ENCODE measurements at regions not wholly inside any gene's neighbourhood (a gene's known extent, or its start where the extent isn't known, plus 50 kb on each side); places are given as distances from the start of the nearest gene placed in this dataset.

- Mint-ChIP-seq H3K4me3 (no peak overlapping the region), H3K9me3 (peaks cover 0 to 2% of the 10 kb centered on the region in 2 donors), H3K4me1 (no peaks in the 10 kb centered on the region), H3K27ac (no peak overlapping the region), H3K36me3 (no peaks in the 10 kb centered on the region), H3K27me3 (peaks cover 13 to 19% of the 10 kb centered on the region in 2 donors)
- ATAC-seq (replicated peaks): no peak
- no peak for DNase-seq
These were observed 366.2 kb downstream of the HRH4 start for GRCh38 chr18:24826605-24827004.

GRCh38 chr18:24827501-24827900, 367.1 kb downstream of the HRH4 start:
- DNase-seq: no peak

GRCh38 chr18:24831081-24831480, 370.6 kb downstream of the HRH4 start:
- H3K27me3 Mint-ChIP-seq: peaks cover 20 to 38% of the 10 kb centered on the region in 2 donors
- no peak overlapping the region for H3K27ac Mint-ChIP-seq
- H3K36me3 Mint-ChIP-seq: no peaks in the 10 kb centered on the region
- H3K4me1 Mint-ChIP-seq: no peaks in the 10 kb centered on the region
- H3K9me3 Mint-ChIP-seq: no peaks in the 10 kb centered on the region
- H3K4me3 Mint-ChIP-seq: no peak overlapping the region
- DNase-seq (no peak), ATAC-seq (replicated peaks) (no peak)

More at GRCh38 chr18:24827501-24827900, 367.1 kb downstream of the HRH4 start:
- Mint-ChIP-seq H3K27me3 (peaks cover 16 to 22% of the 10 kb centered on the region in 2 donors), H3K36me3 (no peaks in the 10 kb centered on the region), H3K4me1 (no peaks in the 10 kb centered on the region), H3K9me3 (no peaks in the 10 kb centered on the region), H3K4me3 (no peak overlapping the region), H3K27ac (no peak overlapping the region)
- ATAC-seq (replicated peaks): no peak

DNA sequence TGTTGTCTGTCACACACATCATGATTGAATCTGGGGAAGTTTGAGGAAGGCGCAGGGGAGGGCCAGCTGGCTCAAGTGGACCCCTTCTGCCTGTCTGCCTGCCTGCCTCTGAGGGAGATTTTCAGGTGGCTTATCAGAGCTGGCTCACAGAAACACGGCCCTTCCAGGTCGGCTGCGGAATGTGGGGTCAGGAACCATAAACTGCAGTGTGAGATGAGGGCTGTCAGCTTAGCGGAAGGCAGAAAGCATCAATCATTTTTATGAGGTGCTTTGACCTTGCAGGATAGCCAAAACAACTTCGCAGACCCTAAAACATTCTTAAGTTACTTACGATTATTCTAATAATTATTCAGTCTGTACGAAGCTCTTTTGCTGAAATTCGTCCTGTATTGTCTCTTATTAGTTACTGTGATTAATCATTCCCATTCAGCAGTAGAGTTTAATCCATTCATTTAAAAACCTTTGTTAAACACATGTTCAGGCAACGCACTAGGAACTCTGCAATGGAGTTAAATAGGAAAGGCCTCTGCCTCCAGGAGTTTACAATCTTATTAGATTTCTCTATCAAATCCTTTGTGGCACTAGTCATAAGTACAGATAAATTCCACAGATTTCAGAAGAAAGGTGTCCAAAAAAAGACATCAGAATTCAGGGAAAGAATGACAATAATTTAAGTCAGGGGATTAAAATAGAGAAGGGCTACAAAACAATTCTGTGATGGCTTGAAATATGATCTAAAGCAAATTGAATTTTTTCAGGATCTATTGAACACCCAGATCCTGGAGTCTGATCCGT, 371.6 kb downstream of the HRH4 start:
- no peaks in the 10 kb centered on the region for H3K9me3 Mint-ChIP-seq
- H3K36me3 Mint-ChIP-seq: no peaks in the 10 kb centered on the region
- no peak for ATAC-seq (replicated peaks)
- H3K4me3 Mint-ChIP-seq: no peak overlapping the region
- no peak overlapping the region for H3K27ac Mint-ChIP-seq
- H3K27me3 Mint-ChIP-seq: peaks cover 15 to 32% of the 10 kb centered on the region in 2 donors
- DNase-seq: no peak
- no peaks in the 10 kb centered on the region for H3K4me1 Mint-ChIP-seq

DNA sequence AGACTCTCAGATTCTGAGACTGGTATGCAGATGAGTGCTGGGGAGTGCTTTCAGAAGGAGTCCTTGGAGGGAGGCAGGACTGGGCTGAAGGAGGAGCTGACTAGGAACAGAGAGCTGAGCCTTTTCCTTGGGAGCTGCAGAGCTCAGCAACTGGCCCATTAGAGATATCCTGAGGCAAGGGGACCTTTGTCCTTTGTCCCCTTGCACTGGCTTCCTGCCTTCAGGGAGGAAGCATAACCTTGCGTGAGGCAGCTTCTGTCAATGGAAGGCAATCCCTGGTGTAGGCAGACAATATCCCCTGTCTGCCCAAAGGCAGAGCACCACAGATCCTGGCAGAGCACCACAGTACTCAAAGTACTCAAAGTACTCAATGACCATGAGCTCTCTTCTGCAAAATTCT, 375.3 kb downstream of the HRH4 start:
- no peak for DNase-seq
- peaks cover 10 to 22% of the 10 kb centered on the region in 2 donors for H3K27me3 Mint-ChIP-seq
- ATAC-seq (replicated peaks): no peak
- no peaks in the 10 kb centered on the region for H3K9me3 Mint-ChIP-seq
- no peaks in the 10 kb centered on the region for H3K36me3 Mint-ChIP-seq
- H3K4me1 Mint-ChIP-seq: no peaks in the 10 kb centered on the region
- H3K4me3 Mint-ChIP-seq: no peak overlapping the region
- no peak overlapping the region for H3K27ac Mint-ChIP-seq

- H3K4me1 Mint-ChIP-seq: no peaks in the 10 kb centered on the region
- no peak overlapping the region for H3K4me3 Mint-ChIP-seq
- H3K9me3 Mint-ChIP-seq: no peaks in the 10 kb centered on the region
- H3K27ac Mint-ChIP-seq: no peak overlapping the region
- DNase-seq (no peak), ATAC-seq (replicated peaks) (no peak)
- no peaks in the 10 kb centered on the region for H3K36me3 Mint-ChIP-seq
- H3K27me3 Mint-ChIP-seq: peaks cover 9 to 16% of the 10 kb centered on the region in 2 donors
These were observed 376.6 kb downstream of the HRH4 start for GRCh38 chr18:24837066-24837465.

- no peak for ATAC-seq (replicated peaks)
- H3K36me3 Mint-ChIP-seq: no peaks in the 10 kb centered on the region
These were observed 379.6 kb downstream of the HRH4 start for GRCh38 chr18:24840051-24840450.

DNA sequence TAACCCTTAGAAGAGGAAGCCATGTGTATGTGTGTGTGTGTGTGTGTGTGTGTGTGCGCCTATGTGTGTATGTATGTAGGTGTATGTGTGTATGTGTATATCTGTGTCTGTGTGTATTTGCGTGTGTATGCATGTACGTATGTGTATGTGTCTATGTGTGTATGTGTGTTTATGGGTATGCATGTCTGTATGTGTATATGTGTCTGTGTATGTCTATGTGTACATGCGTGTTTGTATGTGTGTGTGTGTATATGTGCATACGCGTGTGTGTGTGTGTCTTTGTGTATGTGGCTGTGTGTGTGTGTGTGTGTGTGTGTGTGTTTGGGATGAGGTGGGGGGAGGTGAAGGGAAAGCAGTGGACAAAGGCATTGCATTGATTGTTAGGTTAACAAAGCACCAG, 380.2 kb downstream of the HRH4 start:
- H3K27ac Mint-ChIP-seq: no peak overlapping the region
- no peak for DNase-seq
- no peaks in the 10 kb centered on the region for H3K4me1 Mint-ChIP-seq
- no peaks in the 10 kb centered on the region for H3K36me3 Mint-ChIP-seq
- no peak for ATAC-seq (replicated peaks)
- H3K4me3 Mint-ChIP-seq: no peak overlapping the region
- H3K9me3 Mint-ChIP-seq: no peaks in the 10 kb centered on the region
- peaks cover 2 to 9% of the 10 kb centered on the region in 2 donors for H3K27me3 Mint-ChIP-seq

More at GRCh38 chr18:24840051-24840450, 379.6 kb downstream of the HRH4 start:
- H3K27me3 Mint-ChIP-seq: peaks cover 8 to 9% of the 10 kb centered on the region in 2 donors
- no peaks in the 10 kb centered on the region for H3K9me3 Mint-ChIP-seq
- no peak overlapping the region for H3K27ac Mint-ChIP-seq
- no peaks in the 10 kb centered on the region for H3K4me1 Mint-ChIP-seq
- no peak overlapping the region for H3K4me3 Mint-ChIP-seq
- no peak for DNase-seq

DNA sequence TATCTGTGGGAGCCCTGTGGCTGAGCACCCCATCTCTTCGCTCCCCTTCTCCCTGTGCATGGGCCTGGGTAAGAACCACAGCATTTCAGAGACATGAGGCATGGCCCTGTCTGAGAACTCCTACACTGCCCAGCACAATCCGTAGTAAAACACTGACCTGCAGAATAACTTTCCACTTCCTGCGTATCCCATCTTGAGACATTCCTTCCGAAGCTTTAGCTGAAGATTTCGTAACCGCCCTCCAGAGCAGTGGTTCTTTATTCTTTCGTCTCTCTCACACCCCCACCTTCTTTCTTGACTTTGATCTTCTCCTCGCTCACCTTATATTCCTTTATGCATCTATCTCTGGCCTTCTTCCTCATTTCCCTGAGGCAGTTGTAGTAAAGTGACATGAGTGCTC, 381.1 kb downstream of the HRH4 start:
- DNase-seq: no peak
- ATAC-seq (replicated peaks): no peak
- H3K36me3 Mint-ChIP-seq: no peaks in the 10 kb centered on the region
- H3K4me1 Mint-ChIP-seq: peaks cover 3 to 4% of the 10 kb centered on the region in 2 donors
- no peaks in the 10 kb centered on the region for H3K9me3 Mint-ChIP-seq
- H3K4me3 Mint-ChIP-seq: no peak overlapping the region
- peaks cover 0 to 9% of the 10 kb centered on the region in 2 donors for H3K27me3 Mint-ChIP-seq
- no peak overlapping the region for H3K27ac Mint-ChIP-seq

DNA sequence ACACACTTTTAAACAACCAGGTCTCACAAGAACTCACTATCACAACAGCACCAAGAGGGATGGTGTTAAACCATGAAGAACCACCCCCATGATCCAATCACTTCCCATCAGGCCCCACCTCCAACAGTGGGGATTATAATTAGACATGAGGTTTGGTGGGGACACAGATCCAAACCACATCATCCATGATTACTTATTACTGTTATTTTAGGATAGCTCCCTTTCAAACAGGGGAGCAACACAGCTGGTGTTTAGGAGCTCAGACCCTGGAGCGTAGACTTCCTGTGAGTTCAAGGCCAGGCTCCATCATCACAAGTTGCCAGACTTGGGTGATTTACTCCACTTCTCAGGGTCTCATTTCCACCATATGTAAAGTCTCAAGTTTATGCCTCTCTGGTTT, 382.7 kb downstream of the HRH4 start:
- Mint-ChIP-seq H3K27ac (no peak overlapping the region), H3K9me3 (no peaks in the 10 kb centered on the region)

DNA sequence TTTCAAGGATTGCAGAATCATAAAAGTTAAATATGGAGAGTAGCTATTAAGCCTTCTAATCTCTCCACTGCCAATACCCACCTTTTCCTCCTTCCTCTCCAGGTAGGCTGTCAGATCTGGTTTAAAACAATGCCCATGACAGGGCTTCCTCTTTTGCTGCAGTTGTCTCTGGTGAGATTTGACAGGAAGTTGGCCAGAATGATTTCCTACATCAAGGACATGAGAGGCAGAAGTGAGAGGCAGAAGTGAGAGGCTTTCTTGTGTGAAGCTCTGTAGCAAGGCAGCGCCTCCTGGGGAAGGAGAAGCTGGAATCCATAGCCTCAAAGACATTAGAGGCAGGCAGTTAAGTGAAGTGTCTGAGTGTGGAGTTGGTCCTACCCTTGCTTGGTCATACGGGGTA, 385.7 kb downstream of the HRH4 start:
- no peaks in the 10 kb centered on the region for H3K9me3 Mint-ChIP-seq
- peaks cover 3 to 4% of the 10 kb centered on the region in 2 donors for H3K4me1 Mint-ChIP-seq
- peaks cover 7 to 17% of the 10 kb centered on the region in 2 donors for H3K27me3 Mint-ChIP-seq
- ATAC-seq (replicated peaks): peak; percentile 68 to 73
- no peaks in the 10 kb centered on the region for H3K36me3 Mint-ChIP-seq
- H3K4me3 Mint-ChIP-seq: no peak overlapping the region
- no peak overlapping the region for H3K27ac Mint-ChIP-seq
- no peak for DNase-seq

More for the DNA sequence above, 382.7 kb downstream of the HRH4 start:
- no peak for DNase-seq
- Mint-ChIP-seq H3K27me3 (peaks cover 0 to 9% of the 10 kb centered on the region in 2 donors), H3K4me3 (no peak overlapping the region), H3K36me3 (no peaks in the 10 kb centered on the region), H3K4me1 (peaks cover 3 to 4% of the 10 kb centered on the region in 2 donors)
- ATAC-seq (replicated peaks): no peak

DNA sequence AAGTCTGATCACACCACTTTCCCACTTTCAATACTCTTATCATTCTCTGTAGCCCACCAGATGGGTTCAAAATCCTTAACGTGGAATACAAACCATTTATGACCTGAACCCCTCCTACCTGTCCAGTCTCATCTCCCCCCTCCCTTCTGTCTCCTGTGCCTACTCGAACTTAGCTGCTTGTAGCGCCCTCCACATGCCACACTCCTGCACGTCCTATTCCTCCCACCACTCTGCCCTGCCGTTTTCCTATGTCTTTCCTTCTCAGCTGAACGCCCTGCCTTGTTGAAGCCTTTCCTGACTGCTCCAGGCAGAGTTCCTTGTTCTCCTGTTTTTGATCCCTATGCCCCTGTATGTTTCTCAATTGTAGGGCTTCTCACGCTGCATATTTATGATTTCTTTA, 390.1 kb downstream of the HRH4 start:
- no peaks in the 10 kb centered on the region for H3K9me3 Mint-ChIP-seq
- no peak for DNase-seq
- H3K36me3 Mint-ChIP-seq: no peaks in the 10 kb centered on the region
- peaks cover 16 to 24% of the 10 kb centered on the region in 2 donors for H3K27me3 Mint-ChIP-seq
- no peak for ATAC-seq (replicated peaks)
- no peak overlapping the region for H3K27ac Mint-ChIP-seq
- no peak overlapping the region for H3K4me3 Mint-ChIP-seq
- H3K4me1 Mint-ChIP-seq: peaks cover 3 to 4% of the 10 kb centered on the region in 2 donors

DNA sequence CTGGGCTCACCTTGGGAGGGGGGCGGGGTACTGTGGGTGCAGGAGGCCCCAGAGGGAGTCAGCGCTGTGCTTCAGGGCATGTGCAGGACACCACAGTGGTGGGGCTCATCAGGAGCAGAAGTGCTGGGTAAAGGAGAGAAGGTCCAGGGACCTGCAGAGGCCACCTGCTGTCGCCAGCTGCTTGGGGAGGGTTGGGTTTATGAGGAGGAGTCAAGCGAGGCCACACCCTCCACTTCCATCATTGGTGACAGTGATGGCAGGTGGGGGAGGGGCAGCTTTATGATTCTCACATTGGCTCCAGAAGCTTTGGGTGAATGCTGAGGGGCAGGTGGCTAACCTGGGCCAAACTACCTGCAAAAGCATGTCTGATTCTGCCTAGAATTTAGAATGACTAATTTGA, 392.6 kb downstream of the HRH4 start:
- Mint-ChIP-seq H3K27ac (no peak overlapping the region), H3K4me3 (no peak overlapping the region), H3K9me3 (no peaks in the 10 kb centered on the region), H3K27me3 (peaks cover 29 to 43% of the 10 kb centered on the region in 2 donors), H3K4me1 (no peaks in the 10 kb centered on the region), H3K36me3 (no peaks in the 10 kb centered on the region)
- ATAC-seq (replicated peaks) (no peak), DNase-seq (no peak)

DNA sequence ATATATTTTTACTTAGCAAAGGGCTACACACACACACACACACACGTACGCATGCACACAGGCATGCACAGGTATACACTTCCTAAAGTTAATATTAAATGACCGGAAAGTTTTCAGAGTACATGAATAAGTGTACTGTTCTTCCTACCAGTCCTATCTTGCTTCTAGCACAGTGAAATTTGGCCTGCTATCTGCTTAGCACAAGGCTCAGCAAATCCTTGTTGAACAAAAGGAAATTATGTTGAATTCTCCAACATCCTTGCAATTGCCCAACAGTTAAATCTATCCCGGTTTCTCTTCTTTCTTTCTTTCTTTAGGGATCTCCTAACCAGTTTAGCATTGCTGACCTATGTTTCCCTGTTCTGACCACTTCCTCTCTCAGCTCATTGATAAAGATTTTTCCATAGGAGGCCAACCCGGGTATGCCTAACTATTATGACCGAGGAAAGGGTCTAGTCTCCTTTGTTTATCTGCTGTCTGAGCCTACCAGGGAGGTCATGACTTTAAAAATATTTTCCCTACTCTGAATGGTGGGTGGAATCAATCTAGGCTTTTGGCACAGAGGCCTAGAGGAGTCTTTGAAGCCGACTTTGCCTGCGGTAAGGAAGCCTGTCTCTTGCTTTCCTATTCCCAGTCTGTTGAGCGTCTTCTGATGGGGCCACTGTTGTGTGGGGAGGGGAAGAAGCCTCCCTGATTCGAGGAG, 400.7 kb downstream of the HRH4 start:
- no peak for ATAC-seq (replicated peaks)
- Mint-ChIP-seq H3K27me3 (peaks cover 19 to 25% of the 10 kb centered on the region in 2 donors), H3K9me3 (no peaks in the 10 kb centered on the region), H3K4me3 (no peak overlapping the region), H3K27ac (peak overlapping the region; percentile 6), H3K36me3 (no peaks in the 10 kb centered on the region), H3K4me1 (no peaks in the 10 kb centered on the region)
- DNase-seq: no peak
